Activated naive CD8-positive, alpha-beta T cell treated with anti-CD3 and anti-CD28 coated beads, Interleukin-2, amount 10 ng/mL, durations not matched to agents 7 days and 5 days (primary cell): ENCODE measurements at regions not wholly inside any gene's neighbourhood (a gene's known extent, or its start where the extent isn't known, plus 50 kb on each side); places are given as distances from the start of the nearest gene placed in this dataset.

ENCODE experiments used
- ATAC-seq: fragments of 150-1000 bp; cut with Tn5 transposase; one replicate; pipeline ENCODE4 v1.10.0; 2021; ENCODE audit warnings: low read depth, moderate library complexity
- POLR2A ChIA-PET: fragments of 350-600 bp; sonication (Branson Sonifier 250); formaldehyde crosslinking; loops from one replicate; lab custom pipeline; 2021; ENCODE audit warnings: antibody characterized with exemption; lab: Charles Lee
- DNase-seq: peaks from one replicate; pipeline ENCODE4 v3.0.0; 2021
- H3K27ac Mint-ChIP-seq: one replicate; pipeline ENCODE4 v1.8.0; 2022; ENCODE audit warnings: mild to moderate bottlenecking, mixed read lengths
- H3K27me3 Mint-ChIP-seq: one replicate; pipeline ENCODE4 v1.8.0; 2022; ENCODE audit warnings: mild to moderate bottlenecking, moderate library complexity, mixed read lengths
- H3K36me3 Mint-ChIP-seq: one replicate; pipeline ENCODE4 v1.8.0; 2021; ENCODE audit warnings: mild to moderate bottlenecking, mixed read lengths
- H3K4me1 Mint-ChIP-seq: one replicate; pipeline ENCODE4 v1.8.0; 2021; ENCODE audit warnings: mixed read lengths
- H3K4me3 Mint-ChIP-seq: one replicate; pipeline ENCODE4 v1.8.0; 2022; ENCODE audit warnings: mild to moderate bottlenecking, moderate library complexity, mixed read lengths
- H3K9me3 Mint-ChIP-seq: one replicate; pipeline ENCODE4 v1.8.0; 2021; ENCODE audit warnings: mixed read lengths

- Mint-ChIP-seq H3K4me3 (no peak overlapping the region), H3K27ac (no peak overlapping the region), H3K27me3 (no peaks in the 10 kb centered on the region), H3K4me1 (no peaks in the 10 kb centered on the region), H3K36me3 (no peaks in the 10 kb centered on the region), H3K9me3 (peaks cover 8% of the 10 kb centered on the region)
- POLR2A ChIA-PET: no interaction called here
- no peak for ATAC-seq
- DNase-seq: no peak
These were observed 1683.8 kb upstream of the SEL1L start for GRCh38 chr14:83217492-83217891.

- Mint-ChIP-seq H3K27me3 (no peaks in the 10 kb centered on the region), H3K4me1 (no peaks in the 10 kb centered on the region), H3K9me3 (peaks cover 2% of the 10 kb centered on the region), H3K27ac (no peak overlapping the region), H3K4me3 (no peak overlapping the region), H3K36me3 (no peaks in the 10 kb centered on the region)
- POLR2A ChIA-PET: no interaction called here
- DNase-seq (no peak), ATAC-seq (no peak)
These were observed 1714.4 kb upstream of the SEL1L start for GRCh38 chr14:83247924-83248639.

DNA sequence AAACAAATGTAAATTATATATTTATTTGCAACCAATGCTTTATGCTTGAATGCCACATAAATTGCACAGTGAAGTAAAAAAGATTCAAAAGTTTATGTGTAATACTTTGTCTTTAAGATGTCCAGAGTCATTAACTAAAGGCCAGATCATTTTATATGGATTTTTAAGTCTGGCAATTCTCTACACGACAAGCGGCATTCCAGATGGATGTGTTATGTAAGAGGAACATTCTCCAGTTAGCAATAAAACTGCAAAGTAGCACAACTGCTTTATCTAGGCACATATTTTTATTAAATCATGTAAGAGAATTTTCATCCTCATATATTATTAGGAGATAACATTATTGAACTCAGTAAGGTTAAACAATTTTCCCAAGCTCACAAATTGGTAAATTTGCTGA lies 1717.7 kb upstream of the SEL1L start:
- POLR2A ChIA-PET: no interaction called here
- ATAC-seq (no peak), DNase-seq (no peak)
- Mint-ChIP-seq H3K9me3 (no peaks in the 10 kb centered on the region), H3K4me3 (no peak overlapping the region), H3K36me3 (no peaks in the 10 kb centered on the region), H3K4me1 (no peaks in the 10 kb centered on the region), H3K27me3 (no peaks in the 10 kb centered on the region), H3K27ac (no peak overlapping the region)

DNA sequence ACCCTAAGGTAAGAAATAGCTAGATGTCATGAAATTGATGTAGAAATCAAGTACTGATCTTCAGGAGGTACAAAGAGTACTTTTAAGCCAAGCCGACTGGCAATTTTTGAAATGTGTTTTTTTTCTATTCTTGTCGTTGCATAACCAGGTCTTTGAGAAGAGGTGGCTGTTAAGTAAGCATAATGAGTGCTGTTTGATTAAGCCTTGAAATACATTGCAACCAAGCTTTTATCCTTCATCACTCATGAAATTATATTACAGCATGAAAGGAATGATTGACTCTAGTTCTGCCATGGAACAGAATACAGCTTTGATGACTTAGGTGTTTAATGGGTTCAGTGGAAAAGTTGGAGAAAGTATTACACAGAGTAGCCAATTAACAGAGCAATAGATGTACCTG lies 1720.2 kb upstream of the SEL1L start:
- Mint-ChIP-seq H3K36me3 (no peaks in the 10 kb centered on the region), H3K27ac (no peak overlapping the region), H3K9me3 (peaks cover 1% of the 10 kb centered on the region), H3K27me3 (no peaks in the 10 kb centered on the region), H3K4me3 (no peak overlapping the region), H3K4me1 (no peaks in the 10 kb centered on the region)
- ATAC-seq (no peak), DNase-seq (no peak)
- POLR2A ChIA-PET: no interaction called here

GRCh38 chr14:83255015-83255726 lies 1721.5 kb upstream of the SEL1L start:
- Mint-ChIP-seq H3K36me3 (no peaks in the 10 kb centered on the region), H3K4me3 (no peak overlapping the region), H3K9me3 (peaks cover 1% of the 10 kb centered on the region), H3K4me1 (no peaks in the 10 kb centered on the region), H3K27ac (no peak overlapping the region), H3K27me3 (no peaks in the 10 kb centered on the region)
- POLR2A ChIA-PET: no interaction called here
- no peak for ATAC-seq
- no peak for DNase-seq

DNA sequence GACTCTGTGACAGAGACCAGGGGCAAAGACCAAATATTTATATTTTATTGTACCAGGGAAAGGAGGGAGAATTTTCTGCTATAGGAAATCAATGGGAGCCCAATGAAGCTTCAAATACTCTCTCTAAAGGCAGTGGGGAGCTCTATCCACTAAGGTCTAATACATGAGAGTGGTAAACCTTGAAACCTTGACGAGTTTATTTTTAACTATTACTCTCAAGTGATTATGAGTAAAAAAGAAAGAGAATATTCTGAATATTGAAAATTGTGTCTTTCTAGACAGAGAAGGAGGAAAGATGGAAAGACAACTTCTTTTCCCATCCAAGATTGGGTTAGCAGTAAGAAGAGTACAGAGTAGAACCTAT lies 1722.1 kb upstream of the SEL1L start:
- no peak overlapping the region for H3K27ac Mint-ChIP-seq
- no peak for ATAC-seq
- POLR2A ChIA-PET: no interaction called here
- H3K36me3 Mint-ChIP-seq: no peaks in the 10 kb centered on the region
- H3K27me3 Mint-ChIP-seq: no peaks in the 10 kb centered on the region
- no peak overlapping the region for H3K4me3 Mint-ChIP-seq
- H3K4me1 Mint-ChIP-seq: no peaks in the 10 kb centered on the region
- DNase-seq: no peak
- H3K9me3 Mint-ChIP-seq: peaks cover 1% of the 10 kb centered on the region

DNA sequence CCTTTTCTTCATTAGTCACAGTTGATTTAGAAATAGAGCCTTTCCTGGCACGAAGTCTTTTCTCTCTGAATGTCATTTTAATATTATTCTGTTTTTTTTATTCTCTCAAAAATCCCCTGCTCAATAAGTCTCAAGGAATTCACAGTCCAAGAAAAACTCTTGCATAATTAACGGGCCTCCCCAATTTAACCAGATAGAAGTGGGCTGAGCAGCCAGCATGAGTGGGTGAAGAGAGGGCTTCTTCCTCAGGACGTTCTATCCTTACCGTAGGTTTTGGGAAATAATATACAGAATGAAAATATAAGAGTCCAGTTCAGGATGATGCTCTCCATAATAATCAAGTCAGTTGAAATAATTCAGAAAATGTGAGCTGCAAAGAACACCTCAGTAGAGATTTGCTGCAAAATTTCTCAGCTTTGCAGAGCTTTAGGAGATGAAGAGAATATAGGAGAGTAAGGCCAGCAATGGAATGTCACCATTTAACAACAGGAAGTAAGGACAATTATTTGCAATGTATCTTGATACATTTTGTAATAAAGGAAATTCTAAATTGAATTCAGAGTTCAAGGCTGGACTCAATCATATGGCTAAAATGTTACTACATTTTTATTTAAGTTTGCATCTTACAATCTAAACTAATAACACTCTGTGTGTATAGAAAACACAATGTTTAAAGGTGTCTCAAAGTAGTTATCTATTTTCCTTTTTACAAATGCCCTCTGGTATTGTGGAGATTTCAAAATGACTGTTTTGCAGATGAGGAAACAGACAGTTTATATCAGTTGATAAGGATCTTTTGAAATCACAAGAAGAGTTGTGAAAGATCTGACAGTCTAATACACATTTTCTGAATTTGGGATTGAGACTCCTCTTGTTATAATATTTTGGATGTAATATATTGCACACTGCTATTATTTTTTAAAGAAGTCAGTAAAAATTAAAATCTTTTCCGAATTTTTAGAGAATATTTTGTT lies 1724.1 kb upstream of the SEL1L start:
- Mint-ChIP-seq H3K4me1 (no peaks in the 10 kb centered on the region), H3K27ac (no peak overlapping the region), H3K4me3 (no peak overlapping the region), H3K27me3 (no peaks in the 10 kb centered on the region), H3K9me3 (peaks cover 1% of the 10 kb centered on the region), H3K36me3 (no peaks in the 10 kb centered on the region)
- ATAC-seq: no peak
- DNase-seq: no peak
- POLR2A ChIA-PET: no interaction called here

- ATAC-seq: no peak
These were observed 1727.1 kb upstream of the SEL1L start for GRCh38 chr14:83260751-83261150.

DNA sequence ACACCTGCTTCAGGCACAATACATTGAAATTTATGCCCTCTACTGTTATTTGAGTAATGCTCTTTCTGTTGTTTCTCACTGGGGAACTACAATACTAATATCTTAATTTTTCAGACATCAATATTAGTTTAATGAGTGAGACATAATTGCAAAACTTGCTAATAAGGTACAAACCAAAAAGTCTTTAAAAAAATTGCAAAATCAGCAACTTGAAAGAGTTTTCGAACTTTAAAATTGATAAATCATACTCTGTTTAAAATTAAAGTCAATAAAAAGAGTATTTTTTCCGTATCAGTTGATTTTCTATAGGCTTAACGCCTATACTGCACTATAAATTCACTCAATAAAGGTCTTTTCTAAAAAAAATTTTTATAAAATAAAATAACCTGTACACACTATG lies 1735.9 kb upstream of the SEL1L start:
- no peaks in the 10 kb centered on the region for H3K27me3 Mint-ChIP-seq
- no peaks in the 10 kb centered on the region for H3K4me1 Mint-ChIP-seq
- DNase-seq (no peak), ATAC-seq (no peak)
- H3K27ac Mint-ChIP-seq: no peak overlapping the region
- no peak overlapping the region for H3K4me3 Mint-ChIP-seq
- POLR2A ChIA-PET: no interaction called here
- peaks cover 4% of the 10 kb centered on the region for H3K9me3 Mint-ChIP-seq
- no peaks in the 10 kb centered on the region for H3K36me3 Mint-ChIP-seq

More at GRCh38 chr14:83260751-83261150, 1727.1 kb upstream of the SEL1L start:
- POLR2A ChIA-PET: no interaction called here
- no peak for DNase-seq
- Mint-ChIP-seq H3K36me3 (no peaks in the 10 kb centered on the region), H3K4me3 (no peak overlapping the region), H3K9me3 (peaks cover 1% of the 10 kb centered on the region), H3K4me1 (no peaks in the 10 kb centered on the region), H3K27ac (no peak overlapping the region), H3K27me3 (no peaks in the 10 kb centered on the region)

GRCh38 chr14:83271663-83272062 lies 1738.0 kb upstream of the SEL1L start:
- POLR2A ChIA-PET: no interaction called here
- peaks cover 4% of the 10 kb centered on the region for H3K9me3 Mint-ChIP-seq
- no peak for ATAC-seq
- no peaks in the 10 kb centered on the region for H3K36me3 Mint-ChIP-seq
- no peak overlapping the region for H3K27ac Mint-ChIP-seq
- H3K4me3 Mint-ChIP-seq: no peak overlapping the region
- H3K4me1 Mint-ChIP-seq: no peaks in the 10 kb centered on the region
- DNase-seq: no peak
- no peaks in the 10 kb centered on the region for H3K27me3 Mint-ChIP-seq

DNA sequence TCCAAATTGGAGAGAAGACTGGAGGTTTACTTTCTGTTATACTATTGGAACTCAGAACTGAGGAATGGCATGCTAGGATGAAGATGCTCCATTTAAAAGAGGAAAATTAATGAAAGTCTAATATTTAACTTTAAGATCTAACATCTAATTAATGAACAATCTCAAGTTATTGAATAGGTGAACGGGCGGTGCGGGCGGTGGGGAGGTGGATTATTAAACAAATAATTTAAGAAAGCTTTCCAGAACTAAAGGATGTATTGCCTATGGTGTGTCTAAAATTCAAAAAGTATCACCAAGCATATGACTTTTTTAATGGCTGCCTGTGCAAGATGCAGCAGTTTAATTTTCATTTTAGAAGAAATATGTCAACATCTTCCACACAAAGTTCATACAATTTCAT lies 1747.1 kb upstream of the SEL1L start:
- Mint-ChIP-seq H3K9me3 (peaks cover 1% of the 10 kb centered on the region), H3K4me1 (no peaks in the 10 kb centered on the region), H3K27ac (no peak overlapping the region), H3K27me3 (no peaks in the 10 kb centered on the region), H3K36me3 (no peaks in the 10 kb centered on the region), H3K4me3 (no peak overlapping the region)
- POLR2A ChIA-PET: no interaction called here
- ATAC-seq (no peak), DNase-seq (no peak)

DNA sequence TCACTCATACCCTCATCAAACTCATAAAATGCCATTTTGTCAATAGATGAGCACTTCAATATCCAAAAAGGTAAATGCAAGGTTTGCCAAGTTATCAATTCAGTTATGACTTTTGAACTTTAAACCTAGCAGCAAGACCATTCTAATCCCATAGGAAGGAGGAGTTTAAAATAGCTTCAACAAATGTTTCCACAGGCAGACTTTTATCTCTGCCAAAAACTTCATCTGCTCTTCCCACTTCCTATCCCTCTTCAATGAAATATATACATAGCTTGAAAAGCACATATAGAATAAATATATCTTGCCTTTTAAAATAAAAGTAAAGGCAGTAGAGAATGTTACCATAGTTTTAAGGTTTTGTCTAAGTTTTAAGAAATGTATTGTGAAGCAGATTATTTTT lies 1749.1 kb upstream of the SEL1L start:
- ATAC-seq (no peak), DNase-seq (no peak)
- Mint-ChIP-seq H3K4me1 (no peaks in the 10 kb centered on the region), H3K27ac (no peak overlapping the region), H3K4me3 (no peak overlapping the region), H3K9me3 (peaks cover 1% of the 10 kb centered on the region), H3K27me3 (no peaks in the 10 kb centered on the region), H3K36me3 (no peaks in the 10 kb centered on the region)
- POLR2A ChIA-PET: no interaction called here

- Mint-ChIP-seq H3K9me3 (peaks cover 4% of the 10 kb centered on the region), H3K4me3 (no peak overlapping the region), H3K36me3 (no peaks in the 10 kb centered on the region), H3K27me3 (no peaks in the 10 kb centered on the region), H3K27ac (no peak overlapping the region), H3K4me1 (no peaks in the 10 kb centered on the region)
- DNase-seq (no peak), ATAC-seq (no peak)
- POLR2A ChIA-PET: no interaction called here
These were observed 1753.6 kb upstream of the SEL1L start for GRCh38 chr14:83287300-83287699.
